ENCODE measurements at regions not wholly inside any gene's neighbourhood (a gene's known extent, or its start where the extent isn't known, plus 50 kb on each side); places are given as distances from the start of the nearest gene placed in this dataset.

DNA sequence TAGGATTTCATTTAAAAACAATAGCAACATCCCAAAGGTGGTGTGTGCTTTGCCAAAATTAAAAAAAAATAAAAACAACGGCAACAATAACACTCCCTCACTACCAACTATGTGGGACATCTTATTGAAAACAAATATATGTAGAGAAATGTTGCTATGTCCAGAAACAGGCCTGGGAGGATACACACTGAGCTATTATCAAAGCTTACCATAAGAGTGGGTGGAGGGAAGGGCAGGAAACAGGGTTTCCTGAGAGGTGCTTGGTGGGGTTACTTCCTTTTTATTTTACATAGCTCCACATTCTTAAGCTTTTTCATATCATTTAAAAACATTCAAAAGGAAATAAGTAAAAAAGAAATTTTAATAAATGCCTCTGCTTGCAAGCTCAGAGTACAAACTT is 150.0 kb upstream of the RIPOR2 start:
- H2BK12ac ChIP-seq (ENCODE audit: low read depth, low read length): no peak overlapping the region
- TF ChIP-seq CBX5 (IDR thresholded peaks at IDR 0.05; ENCODE audit: low read depth, low read length) (no peak), SP2 (IDR thresholded peaks at IDR 0.05; ENCODE audit: low read length) (no peak)
- no peak overlapping the region for H2BK120ac ChIP-seq (replicated peaks; ENCODE audit: low read depth, low read length)
- no peak overlapping the region for H3K27ac ChIP-seq (ENCODE audit: low read depth, low read length)
- no peak overlapping the region for H4K91ac ChIP-seq (replicated peaks; ENCODE audit: insufficient read length, low read length)
- DNase-seq (ENCODE audit: low read depth in 1 of 2, low spot score in 2 of 2) (no peak), FAIRE-seq (no peak)
- no peaks in the 10 kb centered on the region for H3K23me2 ChIP-seq (ENCODE audit: low read depth, low read length)
- no peak overlapping the region for H3K4me2 ChIP-seq (ENCODE audit: insufficient read depth in 1 of 2, low read depth in 2 of 2, low read length in 2 of 2)
- H3K79me1 ChIP-seq (ENCODE audit: low read depth, low read length): no peaks in the 10 kb centered on the region
- no peak overlapping the region for H4K8ac ChIP-seq (ENCODE audit: extremely low read depth, insufficient read depth, low read length)
- H3K9me3 ChIP-seq (ENCODE audit: insufficient read depth in 2 of 2, low read depth in 1 of 2, low read length in 1 of 2): no peaks in the 10 kb centered on the region
- no peak overlapping the region for H2BK20ac ChIP-seq (ENCODE audit: low read length)
- H3K18ac ChIP-seq (ENCODE audit: extremely low read depth, low read length): no peak overlapping the region
- no peaks in the 10 kb centered on the region for H3K36me3 ChIP-seq (ENCODE audit: control insufficient read depth in 2 of 4, insufficient read depth in 4 of 4, low read length in 3 of 4)
- no peak overlapping the region for H2BK5ac ChIP-seq (ENCODE audit: low read depth, low read length)
- ChIA-PET POLR2A (ENCODE audit: partially characterized antibody) (no interaction called here), CTCF (ENCODE audit: partially characterized antibody) (interaction anchor here (2.8 kb wide), 1 partner anchor 15 kb away, joined by 7 read pairs; no protein-coding TSS in a partner anchor)
- no peak overlapping the region for H2AK5ac ChIP-seq (ENCODE audit: low read depth, low read length)
- H3K4ac ChIP-seq (replicated peaks; ENCODE audit: insufficient read length, low read depth, low read length): no peak overlapping the region
- no peak overlapping the region for H3K56ac ChIP-seq (replicated peaks; ENCODE audit: insufficient read length, low read depth, low read length)
- no peak overlapping the region for H4K5ac ChIP-seq (ENCODE audit: insufficient read length, low read depth, low read length)
- no peak overlapping the region for H3K4me3 ChIP-seq (ENCODE audit: extremely low read depth in 1 of 4, insufficient read depth in 2 of 4, low read depth in 3 of 4, low read length in 4 of 4)
- no peaks in the 10 kb centered on the region for H3K27me3 ChIP-seq (replicated peaks in 1 of 4; ENCODE audit: control insufficient read depth in 3 of 4, extremely low read depth in 1 of 4, insufficient read depth in 3 of 4, low read length in 3 of 4)
- H2AFZ ChIP-seq (ENCODE audit: low read length): no peak overlapping the region
- 48% methylated on average over 1 of the region's 1 CpG; no CpG with 5 or more reads in 1 of the 2 experiments for WGBS, 2 experiments (ENCODE audit: extremely low coverage in 1 of 2, insufficient coverage in 1 of 2, insufficient read length in 1 of 2, insufficient replicate concordance in 2 of 2, low coverage in 1 of 2, low lambda C conversion rate in 2 of 2, missing lambda C conversion rate in 1 of 2)
- no peak overlapping the region for H3K23ac ChIP-seq (ENCODE audit: insufficient read length)
- peaks cover 0 to 9% (median 1%) of the 10 kb centered on the region in 4 experiments; a peak in 2 of 7 replicates for H3K4me1 ChIP-seq (replicated peaks in 1 of 4; ENCODE audit: control insufficient read depth in 3 of 4, insufficient read depth in 4 of 4, low read length in 3 of 4)
- H4K20me1 ChIP-seq (replicated peaks in 1 of 2; ENCODE audit: control insufficient read depth in 1 of 2, insufficient read depth in 2 of 2, low read length in 2 of 2): no peaks in the 10 kb centered on the region
- no peaks in the 10 kb centered on the region for H3K79me2 ChIP-seq (ENCODE audit: control insufficient read depth in 1 of 2, insufficient read depth in 2 of 2, low read length in 2 of 2)
- H2BK15ac ChIP-seq (ENCODE audit: low read length): no peak overlapping the region
- H3K9ac ChIP-seq (replicated peaks in 1 of 4; ENCODE audit: extremely low read depth in 1 of 4, low read depth in 3 of 4, low read length in 3 of 4): no peak overlapping the region; a peak in 1 of 7 replicates
- H3K14ac ChIP-seq (ENCODE audit: insufficient read length): no peak overlapping the region

Data from H1 (cell line).